NB4 (cell line): ENCODE measurements at regions not wholly inside any gene's neighbourhood (a gene's known extent, or its start where the extent isn't known, plus 50 kb on each side); places are given as distances from the start of the nearest gene placed in this dataset.

Source experiments
- CTCF ChIP-seq: IDR thresholded peaks from one replicate; pipeline ENCODE4 v1.5.1; 2012; ENCODE audit warnings: low read depth, low read length
- MAX ChIP-seq: IDR thresholded peaks from 2 replicates; pipeline ENCODE4 v1.6.1; 2011; ENCODE audit warnings: low read depth, low read length
- MYC ChIP-seq: IDR thresholded peaks from 2 replicates; pipeline ENCODE4 v1.6.1; 2011; ENCODE audit warnings: low read depth, low read length
- POLR2A ChIP-seq: IDR thresholded peaks from 2 replicates; pipeline ENCODE4 v1.6.1; 2011; ENCODE audit warnings: mild to moderate bottlenecking; ENCODE audit not compliant: insufficient read length; ENCODE audit errors: extremely low read depth

- TF ChIP-seq POLR2A, result no peak
- TF ChIP-seq CTCF, result no peak
- TF ChIP-seq MAX, result no peak
- no peak for TF ChIP-seq MYC
These were observed 139.5 kb upstream of the CST7 start for GRCh38 chr20:24809606-24810005.
